Left hindlimb (tissue), 1 donor: ENCODE measurements at regions not wholly inside any gene's neighbourhood (a gene's known extent, or its start where the extent isn't known, plus 50 kb on each side); places are given as distances from the start of the nearest gene placed in this dataset.
"Not testable (repeated sequence)": the region's sequence is repeated elsewhere in the genome, so short reads cannot be mapped to it uniquely, and the experiment has no call there.

Source experiments
- DNase-seq: peaks from one replicate; pipeline ENCODE4 v3.0.0-alpha.2; 2018

GRCh38 chr7:108818742-108819141 lies 249.1 kb downstream of the DNAJB9 start:
- no peak for DNase-seq

DNA sequence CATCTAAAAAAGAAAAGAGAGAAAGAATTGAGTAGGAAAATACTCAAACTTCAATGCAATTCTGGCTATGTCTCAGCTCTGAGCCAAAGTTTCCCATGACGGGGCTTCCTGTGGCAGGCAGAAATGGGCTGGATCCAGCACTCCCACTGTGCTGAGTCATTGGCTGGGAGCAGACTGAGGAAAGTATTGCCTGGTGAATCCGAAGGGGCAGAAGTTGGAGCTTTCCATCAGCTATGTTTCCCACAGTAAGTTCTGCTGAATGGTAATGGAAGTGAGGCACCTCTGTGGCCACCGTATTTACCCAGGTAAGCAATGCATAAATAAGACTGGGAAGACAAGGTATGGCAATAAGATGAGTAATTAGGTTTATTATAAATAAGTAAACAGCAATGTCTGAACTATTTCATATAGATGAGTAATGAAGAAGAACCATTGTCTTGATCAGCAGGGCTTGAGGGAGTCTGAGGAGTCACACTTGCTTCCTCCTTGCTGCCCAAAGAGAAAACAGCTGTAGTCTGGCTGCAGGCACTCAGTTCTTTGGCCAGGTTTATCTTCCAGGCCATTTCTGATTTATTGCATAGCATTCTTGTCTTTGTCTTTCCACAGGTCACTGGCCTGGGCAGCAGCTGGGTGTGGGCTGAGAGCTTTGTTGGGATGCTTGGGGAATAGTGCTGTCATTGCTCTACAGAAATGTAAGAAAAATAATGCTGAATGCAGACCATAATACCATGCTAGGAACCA lies 255.3 kb downstream of the DNAJB9 start:
- DNase-seq = peak; percentile 42

GRCh38 chr7:108825581-108825909 lies 255.9 kb downstream of the DNAJB9 start:
- no peak for DNase-seq

DNA sequence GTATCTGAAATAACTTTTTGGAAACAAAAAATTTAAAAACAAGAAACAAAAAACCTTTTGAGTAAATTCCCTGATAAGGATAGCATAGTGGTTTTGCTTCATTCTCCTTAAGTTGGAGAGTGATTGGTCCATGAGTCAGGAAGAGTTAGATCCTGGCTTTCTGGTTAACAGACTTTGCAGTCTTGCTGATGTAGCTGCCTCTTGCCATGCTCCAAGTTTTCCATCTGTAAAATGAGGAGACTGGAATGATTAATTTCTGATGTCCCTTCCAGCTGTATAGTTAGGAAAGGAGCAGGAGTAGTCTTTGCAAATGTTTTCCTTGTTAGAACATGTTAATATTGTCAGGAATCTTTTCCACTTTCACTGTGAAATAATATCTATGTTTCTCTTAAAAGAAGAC lies 266.6 kb downstream of the DNAJB9 start:
- no peak for DNase-seq

DNA sequence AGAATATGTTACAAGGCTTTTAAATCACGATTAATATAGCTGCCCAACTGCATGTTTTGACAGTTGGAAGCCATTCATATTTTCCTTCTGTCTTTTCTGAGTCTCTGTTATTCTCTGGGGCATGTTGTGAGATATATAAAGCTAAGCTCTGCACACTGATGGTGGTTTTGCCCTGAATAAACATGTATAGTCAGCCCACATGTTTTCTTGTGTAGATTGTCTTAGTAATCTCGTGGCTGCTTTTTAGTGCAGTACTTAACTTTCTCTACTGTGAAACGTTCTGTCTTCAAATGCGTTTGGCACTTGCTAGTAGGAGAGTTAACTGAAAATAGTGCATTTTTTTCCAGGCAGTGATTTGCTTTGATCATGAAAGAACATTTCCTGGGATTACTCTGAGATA lies 268.5 kb downstream of the DNAJB9 start:
- no peak for DNase-seq

- DNase-seq = no peak
These were observed 269.4 kb downstream of the DNAJB9 start for GRCh38 chr7:108839076-108839475.

- DNase-seq = no peak
These were observed 276.3 kb downstream of the DNAJB9 start for GRCh38 chr7:108845951-108846350.

DNA sequence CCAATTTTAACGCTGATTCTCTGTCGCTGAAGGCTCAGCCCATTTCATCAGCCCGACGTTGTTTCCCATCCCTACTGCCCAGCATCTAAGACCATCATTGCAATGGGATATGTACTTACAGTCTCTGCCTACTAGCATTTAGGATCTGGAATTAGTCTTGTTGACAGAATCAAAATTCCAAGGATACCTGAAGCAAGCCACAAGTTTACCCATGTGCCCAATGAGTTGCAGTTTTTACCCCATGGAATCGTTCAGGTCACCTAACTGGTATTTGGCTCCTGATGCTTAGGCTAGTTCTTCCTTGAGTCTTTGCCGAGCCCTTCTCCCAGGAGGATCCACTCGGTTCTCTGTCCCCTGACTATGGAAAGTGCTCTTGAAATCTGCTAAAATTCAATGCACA lies 276.8 kb downstream of the DNAJB9 start:
- no peak for DNase-seq

GRCh38 chr7:108848486-108848885 lies 278.8 kb downstream of the DNAJB9 start:
- DNase-seq = no peak

DNA sequence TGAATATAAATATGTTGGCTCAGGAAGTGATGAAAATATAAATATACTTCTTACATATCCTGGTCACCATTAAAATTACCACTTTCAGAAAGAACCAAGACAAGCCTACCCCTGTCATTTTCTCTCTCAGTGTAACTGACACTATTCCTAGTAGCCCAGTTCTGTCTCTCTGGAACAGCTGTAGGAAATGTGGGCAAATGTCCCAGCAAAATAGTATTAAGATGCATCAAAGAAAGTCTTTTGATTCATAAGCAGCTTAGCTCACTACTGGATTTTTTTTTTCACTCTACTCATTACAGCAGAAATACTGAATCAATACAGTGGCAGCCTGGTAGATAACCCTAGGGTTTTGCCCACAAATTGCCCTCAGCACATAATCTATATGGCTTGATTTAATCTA lies 290.9 kb downstream of the DNAJB9 start:
- DNase-seq = no peak

GRCh38 chr7:108861071-108861470 lies 291.4 kb downstream of the DNAJB9 start:
- no peak for DNase-seq

DNA sequence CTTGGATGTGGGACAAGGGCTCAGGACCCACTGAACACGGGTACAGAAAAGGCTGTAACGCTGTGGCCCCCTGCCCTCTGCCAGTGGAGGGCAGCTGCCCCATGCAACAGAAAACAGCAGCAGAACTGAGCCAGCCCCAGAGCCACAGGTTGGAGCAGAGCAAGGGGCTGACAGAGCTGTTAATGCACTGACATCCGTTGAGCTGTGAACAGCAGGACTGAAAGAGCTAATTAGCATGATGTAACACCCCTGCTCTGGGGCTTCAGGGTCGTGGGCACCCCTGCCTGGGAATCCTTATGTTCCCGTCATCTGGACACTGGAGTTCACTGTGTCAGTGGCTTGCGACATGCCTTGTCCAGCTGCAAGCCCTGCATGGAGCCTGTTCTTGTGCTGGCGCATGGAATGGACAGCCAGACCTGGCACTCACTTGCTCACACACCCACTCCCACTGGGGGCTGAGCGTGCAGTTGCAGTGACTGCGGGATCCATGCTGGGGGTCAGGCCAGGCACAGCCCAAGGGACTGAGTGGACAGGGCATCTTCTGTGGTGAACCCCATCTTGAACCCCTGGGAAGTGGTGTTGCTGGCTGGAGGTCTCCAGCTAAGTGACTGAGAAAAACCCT lies 293.7 kb downstream of the DNAJB9 start:
- no peak for DNase-seq

DNA sequence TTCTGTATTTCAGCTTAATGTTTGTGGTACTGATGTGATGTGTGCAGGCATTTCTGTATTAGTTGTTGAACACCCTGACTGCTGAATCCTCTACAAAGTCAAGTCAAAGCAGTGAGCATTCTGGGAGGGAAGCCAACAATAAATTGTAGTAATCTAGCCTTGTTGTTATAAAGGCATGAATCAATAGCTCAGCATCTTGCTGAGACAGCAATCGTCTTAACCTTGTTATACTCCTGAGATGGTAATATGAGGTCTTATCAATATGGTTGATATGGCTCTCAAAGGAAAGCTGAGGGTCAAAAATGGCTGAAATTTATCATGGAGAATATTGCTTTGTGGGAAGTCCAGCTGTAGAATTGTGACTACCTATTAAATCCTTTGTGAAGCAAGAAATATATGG lies 299.4 kb downstream of the DNAJB9 start:
- DNase-seq = no peak

DNA sequence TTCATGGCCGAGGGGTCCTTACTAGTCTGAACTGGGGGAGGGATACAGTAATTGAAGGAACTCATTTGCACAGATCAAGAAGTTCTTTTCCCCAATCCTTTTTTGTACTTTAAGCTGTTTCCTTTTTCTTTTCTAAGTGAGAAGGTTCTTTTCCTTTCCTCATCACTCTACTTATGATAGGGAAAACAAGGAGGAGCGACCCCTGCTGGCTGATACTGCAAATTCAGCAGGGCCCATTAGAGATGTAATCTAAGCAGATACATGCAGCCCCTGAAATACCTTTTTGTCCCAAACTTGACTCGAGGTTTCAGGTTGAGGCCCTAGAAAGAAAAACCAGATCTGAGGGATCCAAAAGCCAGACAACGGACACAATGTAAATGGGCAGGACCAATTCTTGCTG lies 305.5 kb downstream of the DNAJB9 start:
- no peak for DNase-seq

GRCh38 chr7:108890862-108891261 lies 321.2 kb downstream of the DNAJB9 start:
- DNase-seq = no peak

GRCh38 chr7:108908456-108908855 lies 338.8 kb downstream of the DNAJB9 start:
- DNase-seq = no peak

- no peak for DNase-seq
These were observed 341.3 kb downstream of the DNAJB9 start for GRCh38 chr7:108911016-108911415.

GRCh38 chr7:108920490-108920889 lies 350.8 kb downstream of the DNAJB9 start:
- no peak for DNase-seq

GRCh38 chr7:108943048-108943447 lies 373.4 kb downstream of the DNAJB9 start:
- not testable (repeated sequence) for DNase-seq

GRCh38 chr7:108947526-108947925 lies 377.9 kb downstream of the DNAJB9 start:
- DNase-seq = no peak

- DNase-seq = peak; percentile 56
These were observed 402.3 kb downstream of the DNAJB9 start for GRCh38 chr7:108972004-108972403.

DNA sequence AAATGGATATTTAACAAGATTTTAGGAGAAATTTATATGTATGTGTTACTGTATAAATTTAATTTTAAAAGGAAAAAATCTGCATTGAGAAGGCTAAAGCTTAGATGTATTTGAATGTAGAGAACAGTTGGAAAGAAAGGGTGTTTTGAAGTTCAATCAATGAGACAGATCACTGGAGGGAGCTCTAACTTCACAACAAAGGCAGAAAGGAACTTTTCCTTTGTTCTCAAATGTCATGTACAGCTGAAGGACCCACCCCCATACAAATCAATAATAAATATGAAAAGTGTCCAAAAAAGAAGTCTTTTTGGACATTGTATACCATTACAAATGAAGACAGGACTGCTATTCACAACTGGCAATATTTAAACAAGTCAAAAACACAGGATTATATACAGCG lies 403.4 kb downstream of the DNAJB9 start:
- no peak for DNase-seq

GRCh38 chr7:108974641-108975040 lies 405.0 kb downstream of the DNAJB9 start:
- DNase-seq = no peak

DNA sequence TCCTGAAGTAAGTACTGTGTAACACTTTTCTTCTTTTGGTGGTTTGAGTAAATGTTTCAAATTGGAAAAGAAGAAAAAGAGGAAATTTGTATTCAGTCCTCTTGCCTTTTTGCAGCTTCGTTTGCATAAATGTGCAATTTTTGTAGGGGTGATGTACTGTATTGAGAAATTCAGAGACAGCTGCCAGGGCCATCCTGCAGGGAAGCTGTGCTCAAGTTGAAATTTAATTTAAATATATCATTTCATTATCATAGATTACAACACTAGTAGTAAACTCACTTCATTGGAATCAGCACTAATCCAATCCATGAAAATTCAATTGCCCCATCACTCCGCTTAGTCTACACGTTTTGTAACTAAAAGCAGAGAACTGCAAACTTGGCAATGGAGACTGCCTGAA lies 415.4 kb downstream of the DNAJB9 start:
- DNase-seq = no peak

DNA sequence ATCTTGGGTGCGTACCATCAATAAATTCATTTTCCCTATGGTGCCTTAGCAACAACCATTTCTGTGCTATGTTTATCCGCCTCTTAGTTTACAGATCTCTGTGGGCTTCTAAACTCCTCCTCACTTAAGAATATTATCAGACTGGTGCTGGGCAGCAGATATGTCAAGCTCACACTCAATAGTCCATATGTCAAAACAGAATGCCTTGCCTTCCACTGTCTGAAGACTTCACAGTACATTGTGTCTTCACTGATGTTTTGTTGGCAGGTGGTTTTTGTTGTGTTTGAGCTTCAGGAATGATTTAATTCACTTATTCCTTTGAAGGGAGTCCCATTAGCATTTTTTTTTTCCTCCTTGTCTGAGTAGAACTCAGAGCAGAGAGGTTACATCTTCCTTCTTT lies 419.6 kb downstream of the DNAJB9 start:
- no peak for DNase-seq
